Esophagus muscularis mucosa (tissue), 4 donors: ENCODE measurements at regions not wholly inside any gene's neighbourhood (a gene's known extent, or its start where the extent isn't known, plus 50 kb on each side); places are given as distances from the start of the nearest gene placed in this dataset.

Source experiments
- DNase-seq: peaks from one replicate; pipeline ENCODE4 v3.0.0-alpha.2; 2017; ENCODE audit errors: extremely low spot score
- H3K27ac ChIP-seq, 4 donors: fragments of 200-600 bp; sonication (generic); replicated peaks in 1 of 4; 1 replicate in 3 of 4; 2 replicates in 1 of 4; pipeline ENCODE4 v1.5.1; 2016 to 2019; ENCODE audit warnings: mild to moderate bottlenecking in 1 of 4
- H3K27me3 ChIP-seq, 4 donors: fragments of 200-600 bp; sonication (generic); one replicate each; pipeline versions ENCODE4 v1.5.1 to v1.6.0; 2016 to 2019
- H3K36me3 ChIP-seq, 4 donors: fragments of 200-600 bp; sonication (generic); one replicate each; pipeline ENCODE4 v1.5.1; 2016 to 2019
- H3K4me1 ChIP-seq, 4 donors: fragments of 200-600 bp; sonication (generic); one replicate each; pipeline ENCODE4 v1.5.1; 2016 to 2019
- H3K4me3 ChIP-seq, 4 donors: fragments of 200-600 bp; sonication (generic); 1 replicate in 2 of 4; 2 replicates in 2 of 4; pipeline ENCODE4 v1.5.1; 2016 to 2019; ENCODE audit warnings: mild to moderate bottlenecking in 4 of 4, moderate library complexity in 1 of 4
- H3K9me3 ChIP-seq, 4 donors: fragments of 200-600 bp; sonication (generic); 1 replicate in 3 of 4; 2 replicates in 1 of 4; pipeline ENCODE4 v1.5.1; 2016 to 2019
- EP300 ChIP-seq: sonication (generic); formaldehyde crosslinking; IDR thresholded peaks from one replicate; pipeline ENCODE4 v1.6.1; 2017; ENCODE audit warnings: antibody characterized with exemption
- POLR2A ChIP-seq: fragments of 450-650 bp; IDR thresholded peaks from one replicate; pipeline ENCODE4 v1.6.1; 2017; ENCODE audit warnings: antibody characterized with exemption, moderate library complexity, mild to moderate bottlenecking, low read depth
- POLR2AphosphoS5 ChIP-seq, 2 donors: sonication (generic); formaldehyde crosslinking; IDR thresholded peaks; one replicate each; pipeline ENCODE4 v1.6.1; 2017; ENCODE audit warnings: antibody characterized with exemption in 2 of 2
- WGBS: methylation state at CpG from one replicate; pipeline ENCODE4 v1.1.5; 2018; 5-methylcytosine and 5-hydroxymethylcytosine counted together
- intact Hi-C: fragments of 100-400 bp; cut with DNase I; formaldehyde crosslinking; loops from one replicate; pipeline ENCODE4 v1.15.1; 2023
- TF ChIP-seq, protein P1 (sequence below), 3 experiments: fragments of 200-600 bp in 2 of 3; fragments of 450-650 bp in 1 of 3; sonication (generic) in 2 of 3; IDR thresholded peaks; one replicate each; pipeline ENCODE4 v1.5.1; 2017 to 2019; ENCODE audit warnings: antibody characterized with exemption in 3 of 3, mild to moderate bottlenecking in 2 of 3, moderate library complexity in 1 of 3

DNA sequence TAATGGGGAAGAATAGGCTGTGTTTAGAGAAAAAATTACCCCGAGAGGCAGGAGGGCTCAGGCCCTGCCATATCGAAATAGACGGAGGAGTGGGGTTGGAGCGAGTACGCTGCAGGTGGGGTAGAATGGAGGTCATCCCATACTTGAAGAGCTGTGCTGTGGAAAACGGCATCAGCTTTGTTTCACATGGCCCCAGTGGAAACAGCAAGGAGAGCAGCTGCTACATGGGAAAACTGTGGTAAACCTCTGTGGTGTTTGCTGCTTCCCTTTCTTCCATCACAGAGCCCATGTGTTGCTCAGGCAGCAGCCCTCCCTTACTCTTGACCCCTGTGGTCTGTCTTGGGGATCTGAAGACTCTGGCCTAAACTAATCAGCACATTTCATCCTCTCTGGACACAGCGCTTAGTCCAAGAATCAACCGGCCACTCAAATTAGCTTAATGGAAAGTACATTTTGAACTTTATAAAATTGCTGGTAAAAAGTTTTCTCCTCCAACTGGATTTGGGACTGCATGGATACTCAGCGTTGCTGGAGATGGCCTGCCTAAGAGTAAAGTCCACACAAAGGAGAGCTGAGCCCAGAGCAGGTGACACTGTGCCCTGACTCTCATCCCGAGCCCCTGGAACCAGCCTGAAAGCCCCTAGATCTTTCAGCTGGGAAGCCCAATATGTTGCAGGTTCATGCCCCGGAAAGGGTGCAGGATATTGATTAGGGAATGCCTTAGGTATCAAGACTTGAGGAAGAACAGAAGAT, 127.1 kb upstream of the GADD45A start:
- Histone ChIP-seq H3K27ac (no peak overlapping the region), H3K36me3 (no peaks in the 10 kb centered on the region), H3K4me3 (no peak overlapping the region), H3K27me3 (no peaks in the 10 kb centered on the region), H3K9me3 (no peaks in the 10 kb centered on the region), H3K4me1 (peaks cover 9 to 17% (median 16%) of the 10 kb centered on the region in 4 donors)
- no peak for DNase-seq
- no peak for TF ChIP-seq EP300
- TF ChIP-seq, protein P1, sequence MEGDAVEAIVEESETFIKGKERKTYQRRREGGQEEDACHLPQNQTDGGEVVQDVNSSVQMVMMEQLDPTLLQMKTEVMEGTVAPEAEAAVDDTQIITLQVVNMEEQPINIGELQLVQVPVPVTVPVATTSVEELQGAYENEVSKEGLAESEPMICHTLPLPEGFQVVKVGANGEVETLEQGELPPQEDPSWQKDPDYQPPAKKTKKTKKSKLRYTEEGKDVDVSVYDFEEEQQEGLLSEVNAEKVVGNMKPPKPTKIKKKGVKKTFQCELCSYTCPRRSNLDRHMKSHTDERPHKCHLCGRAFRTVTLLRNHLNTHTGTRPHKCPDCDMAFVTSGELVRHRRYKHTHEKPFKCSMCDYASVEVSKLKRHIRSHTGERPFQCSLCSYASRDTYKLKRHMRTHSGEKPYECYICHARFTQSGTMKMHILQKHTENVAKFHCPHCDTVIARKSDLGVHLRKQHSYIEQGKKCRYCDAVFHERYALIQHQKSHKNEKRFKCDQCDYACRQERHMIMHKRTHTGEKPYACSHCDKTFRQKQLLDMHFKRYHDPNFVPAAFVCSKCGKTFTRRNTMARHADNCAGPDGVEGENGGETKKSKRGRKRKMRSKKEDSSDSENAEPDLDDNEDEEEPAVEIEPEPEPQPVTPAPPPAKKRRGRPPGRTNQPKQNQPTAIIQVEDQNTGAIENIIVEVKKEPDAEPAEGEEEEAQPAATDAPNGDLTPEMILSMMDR (IDR thresholded peaks at IDR 0.05), result no peak
- no peak for TF ChIP-seq POLR2A
- no peak for TF ChIP-seq POLR2AphosphoS5 (IDR thresholded peaks at IDR 0.05)
- intact Hi-C loops, result loop anchor here (2.0 kb wide), 1 partner anchor 203 kb away; no protein-coding TSS in a partner anchor
- WGBS, result 75% methylated on average over 11 of the region's 11 CpGs

DNA sequence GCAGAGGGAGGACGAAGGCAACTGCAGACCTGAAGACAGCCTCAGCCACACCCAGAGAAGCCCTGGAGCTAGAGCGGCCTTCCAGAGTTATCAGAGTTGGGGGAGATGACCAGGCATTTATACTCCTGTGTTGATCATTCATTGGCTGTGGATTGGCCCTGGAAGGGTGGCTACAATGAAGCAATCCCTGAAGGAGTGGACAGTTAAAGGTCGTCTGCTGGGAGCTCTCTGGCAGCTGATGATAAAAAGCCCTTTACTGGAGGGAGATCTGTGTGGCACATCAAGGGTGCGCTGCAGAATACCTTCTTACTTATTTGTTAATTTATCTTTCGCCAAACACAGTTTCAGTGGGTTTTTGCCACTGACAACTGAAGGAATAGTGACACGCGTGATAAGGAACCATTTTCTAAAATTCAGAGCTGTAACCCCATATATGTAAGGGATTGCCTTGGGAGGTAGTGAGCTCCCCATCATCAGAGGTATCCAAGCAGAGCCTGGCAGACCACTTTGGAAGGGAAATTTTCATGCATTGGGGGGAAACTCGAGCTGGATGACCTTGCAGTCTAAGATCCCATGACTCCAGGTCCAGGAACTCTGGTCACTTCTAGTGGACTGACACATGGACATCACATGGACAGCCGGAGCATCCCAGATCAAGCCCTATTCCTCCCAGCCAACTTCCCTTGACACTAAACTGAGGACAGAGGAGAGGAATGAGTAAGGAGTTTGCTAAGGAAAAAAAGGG, 126.4 kb upstream of the GADD45A start:
- intact Hi-C loops, result loop anchor here (2.0 kb wide), 1 partner anchor 202 kb away; no protein-coding TSS in a partner anchor

DNA sequence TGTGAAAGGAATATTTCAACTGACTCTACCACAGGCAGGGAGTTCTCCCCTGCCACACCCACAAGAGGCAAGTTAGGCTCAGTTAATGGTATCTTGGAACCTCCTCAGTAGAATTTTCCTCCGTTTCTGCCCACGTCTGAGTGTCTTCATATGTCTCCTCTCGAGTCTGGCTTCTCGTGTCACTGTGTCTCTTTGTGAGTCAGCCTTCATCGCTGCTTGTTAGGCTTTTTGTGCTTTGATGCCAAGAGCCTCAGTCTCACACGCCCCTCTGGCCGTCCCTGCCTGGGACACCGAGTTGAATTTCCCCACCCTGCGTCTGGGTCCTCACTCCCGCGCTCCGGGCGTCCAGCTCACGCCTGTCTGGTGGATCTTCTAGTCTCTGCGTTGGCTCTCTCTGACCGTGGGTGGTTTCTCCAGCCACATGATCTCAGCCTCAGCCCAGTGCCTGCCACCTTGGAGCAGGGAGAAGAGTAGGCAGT, 125.7 kb upstream of the GADD45A start:
- intact Hi-C loops, result loop anchor here (2.0 kb wide), 1 partner anchor 202 kb away; no protein-coding TSS in a partner anchor
- peak in 1 of 2 donors; percentile 6 for TF ChIP-seq POLR2AphosphoS5 (IDR thresholded peaks at IDR 0.05)
- TF ChIP-seq EP300, result no peak
- DNase-seq, result no peak
- Histone ChIP-seq H3K9me3 (no peaks in the 10 kb centered on the region), H3K36me3 (no peaks in the 10 kb centered on the region), H3K27me3 (no peaks in the 10 kb centered on the region), H3K4me3 (peak overlapping the region in 2 of 4 donors; percentile 2 to 5), H3K27ac (peak overlapping the region; percentile 37 to 66 (median 46)), H3K4me1 (peaks cover 9 to 25% (median 21%) of the 10 kb centered on the region in 4 donors)
- 52% methylated on average over 16 of the region's 16 CpGs for WGBS

More for the DNA sequence above, 126.4 kb upstream of the GADD45A start:
- Histone ChIP-seq H3K9me3 (no peaks in the 10 kb centered on the region), H3K4me3 (no peak overlapping the region), H3K27ac (peak overlapping the region; percentile 37 to 66 (median 46)), H3K27me3 (no peaks in the 10 kb centered on the region), H3K36me3 (no peaks in the 10 kb centered on the region), H3K4me1 (peaks cover 9 to 19% (median 16%) of the 10 kb centered on the region in 4 donors)
- DNase-seq, result no peak
- TF ChIP-seq POLR2AphosphoS5 (IDR thresholded peaks at IDR 0.05) (no peak), EP300 (no peak)
- WGBS, result 86% methylated on average over 8 of the region's 9 CpGs

DNA sequence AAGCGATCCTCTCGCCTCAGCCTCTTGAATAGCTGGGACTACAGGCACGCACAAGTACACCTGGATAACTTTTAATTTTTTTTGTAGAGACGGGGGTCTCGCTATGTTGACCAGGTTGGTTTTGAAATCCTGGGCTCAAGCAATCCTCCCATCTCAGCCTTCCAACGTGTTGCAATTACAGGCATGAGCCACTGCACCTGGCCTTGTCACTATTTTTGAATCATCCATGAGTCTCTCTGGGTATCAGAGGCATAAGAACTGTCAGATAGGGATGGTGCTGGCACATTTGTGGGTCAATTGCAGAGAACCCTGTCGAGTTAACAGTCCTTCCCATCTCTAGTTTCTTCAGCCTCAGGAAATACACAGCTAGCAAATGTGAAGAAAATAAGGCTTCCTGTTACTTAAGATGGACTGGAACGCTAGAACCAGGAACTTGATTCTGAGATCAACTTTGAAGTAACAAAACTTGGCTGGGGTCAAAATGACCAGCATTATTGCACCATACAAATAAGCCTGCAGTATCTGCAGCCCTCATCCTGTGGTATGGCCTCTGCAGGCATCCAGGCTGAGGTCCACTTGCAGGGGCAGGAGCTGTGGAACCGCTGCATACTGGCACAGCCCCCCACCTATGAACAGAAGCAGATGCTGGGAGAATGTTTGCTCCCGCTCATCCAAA, 124.3 kb upstream of the GADD45A start:
- Histone ChIP-seq H3K27ac (peak overlapping the region in 3 of 4 donors; percentile 35 to 66 (median 51)), H3K36me3 (no peaks in the 10 kb centered on the region), H3K27me3 (no peaks in the 10 kb centered on the region), H3K4me3 (no peak overlapping the region), H3K4me1 (peaks cover 14 to 31% (median 26%) of the 10 kb centered on the region in 4 donors), H3K9me3 (no peaks in the 10 kb centered on the region)
- no peak for DNase-seq
- intact Hi-C loops, result no loop called here
- 76% methylated on average over 10 of the region's 10 CpGs for WGBS
- TF ChIP-seq POLR2AphosphoS5 (IDR thresholded peaks at IDR 0.05) (no peak), EP300 (no peak), POLR2A (no peak)
- TF ChIP-seq, protein P1 (IDR thresholded peaks at IDR 0.05), result no peak

DNA sequence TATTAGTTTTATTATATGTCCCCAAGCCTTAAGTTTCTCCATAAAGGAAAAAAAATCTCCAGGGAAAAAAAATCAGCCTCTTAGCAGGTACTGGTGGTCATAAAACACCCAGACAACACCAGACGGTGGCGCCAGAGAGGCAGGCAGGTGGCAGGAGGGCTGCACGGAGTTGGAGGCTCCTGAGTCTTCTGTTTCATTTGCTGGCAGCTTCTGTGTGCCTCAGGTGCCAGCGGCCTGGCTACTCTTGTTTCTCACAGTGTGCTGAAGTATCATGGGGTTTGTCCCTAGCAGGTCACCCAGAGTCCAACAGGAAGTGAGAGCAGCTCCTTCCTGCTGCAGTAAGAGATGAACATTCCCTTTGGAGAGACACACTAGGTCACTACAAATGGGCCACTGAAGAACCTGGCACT, 123.3 kb upstream of the GADD45A start:
- intact Hi-C loops, result no loop called here
- H3K27ac ChIP-seq, result peak overlapping the region in 2 of 4 donors; percentile 6 to 12
- 0% methylated on average over 3 of the region's 4 CpGs for WGBS

More for the DNA sequence above, 123.3 kb upstream of the GADD45A start:
- TF ChIP-seq POLR2AphosphoS5 (IDR thresholded peaks at IDR 0.05), result peak; percentile 41 to 45
- TF ChIP-seq, protein P1 (IDR thresholded peaks at IDR 0.05), result peak; percentile 78 to 87 (median 81)
- TF ChIP-seq EP300, result no peak
- no peak for TF ChIP-seq POLR2A
- Histone ChIP-seq H3K27me3 (no peaks in the 10 kb centered on the region), H3K9me3 (no peaks in the 10 kb centered on the region), H3K4me3 (no peak overlapping the region), H3K36me3 (no peaks in the 10 kb centered on the region), H3K4me1 (peaks cover 14 to 31% (median 26%) of the 10 kb centered on the region in 4 donors)
- DNase-seq, result no peak
